ENCODE measurements at regions not wholly inside any gene's neighbourhood (a gene's known extent, or its start where the extent isn't known, plus 50 kb on each side); places are given as distances from the start of the nearest gene placed in this dataset.

DNA sequence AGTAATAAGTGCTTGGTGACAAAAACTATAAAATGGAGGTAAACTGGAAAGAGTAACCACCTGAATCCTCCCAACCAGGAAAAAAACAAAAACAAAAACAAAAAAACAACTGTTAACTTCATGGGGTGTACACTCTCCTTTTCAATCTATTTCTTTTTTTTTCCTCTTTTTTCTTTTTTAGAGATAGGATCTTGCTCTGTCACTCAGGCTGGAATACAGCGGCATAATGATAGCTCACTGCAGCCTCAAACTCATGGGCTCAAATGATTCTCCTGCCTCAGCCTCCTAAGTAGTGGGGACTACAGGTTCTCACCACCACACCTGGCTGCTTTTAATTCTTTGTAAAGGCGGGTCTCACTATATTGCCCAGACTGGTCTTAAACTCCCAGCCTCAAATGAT, 76.8 kb downstream of the PHLDA1 start:
- H3K4me3 ChIP-seq (replicated peaks in 1 of 4; ENCODE audit: control extremely low read depth in 1 of 4, insufficient read depth in 1 of 4, low read depth in 3 of 4, low read length in 4 of 4): no peak overlapping the region
- H3K9ac ChIP-seq (ENCODE audit: insufficient read depth, low read length): no peak overlapping the region
- no peaks in the 10 kb centered on the region for H3K79me2 ChIP-seq (ENCODE audit: control insufficient read depth, insufficient read depth, low read length)
- H3K9me3 ChIP-seq (ENCODE audit: control insufficient read depth, insufficient read depth, low read depth, low read length): no peaks in the 10 kb centered on the region
- no peaks in the 10 kb centered on the region for H3K27me3 ChIP-seq (ENCODE audit: control insufficient read depth, insufficient read depth, low read length)
- H3K4me1 ChIP-seq (ENCODE audit: control insufficient read depth, extremely low read depth, insufficient read depth, low read length): peaks cover 25% of the 10 kb centered on the region
- DNase-seq (ENCODE audit: low read depth in 2 of 2): no peak
- peak overlapping the region; percentile 83 for H3K27ac ChIP-seq (ENCODE audit: insufficient read depth, low read length)
- TF ChIP-seq EZH2 (IDR thresholded peaks at IDR 0.05; ENCODE audit: low read length, missing control alignments): no peak
- TF ChIP-seq, protein P1, sequence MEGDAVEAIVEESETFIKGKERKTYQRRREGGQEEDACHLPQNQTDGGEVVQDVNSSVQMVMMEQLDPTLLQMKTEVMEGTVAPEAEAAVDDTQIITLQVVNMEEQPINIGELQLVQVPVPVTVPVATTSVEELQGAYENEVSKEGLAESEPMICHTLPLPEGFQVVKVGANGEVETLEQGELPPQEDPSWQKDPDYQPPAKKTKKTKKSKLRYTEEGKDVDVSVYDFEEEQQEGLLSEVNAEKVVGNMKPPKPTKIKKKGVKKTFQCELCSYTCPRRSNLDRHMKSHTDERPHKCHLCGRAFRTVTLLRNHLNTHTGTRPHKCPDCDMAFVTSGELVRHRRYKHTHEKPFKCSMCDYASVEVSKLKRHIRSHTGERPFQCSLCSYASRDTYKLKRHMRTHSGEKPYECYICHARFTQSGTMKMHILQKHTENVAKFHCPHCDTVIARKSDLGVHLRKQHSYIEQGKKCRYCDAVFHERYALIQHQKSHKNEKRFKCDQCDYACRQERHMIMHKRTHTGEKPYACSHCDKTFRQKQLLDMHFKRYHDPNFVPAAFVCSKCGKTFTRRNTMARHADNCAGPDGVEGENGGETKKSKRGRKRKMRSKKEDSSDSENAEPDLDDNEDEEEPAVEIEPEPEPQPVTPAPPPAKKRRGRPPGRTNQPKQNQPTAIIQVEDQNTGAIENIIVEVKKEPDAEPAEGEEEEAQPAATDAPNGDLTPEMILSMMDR (conservative IDR thresholded peaks at IDR 0.05 in 1 of 2, IDR thresholded peaks at IDR 0.05 in 1 of 2; ENCODE audit: low read depth in 1 of 2, low read length in 2 of 2): no peak
- H3K4me2 ChIP-seq (ENCODE audit: extremely low read depth, insufficient read depth, low read length): no peak overlapping the region
- H3K36me3 ChIP-seq (ENCODE audit: control insufficient read depth, insufficient read depth, low read length): no peaks in the 10 kb centered on the region
- H2AFZ ChIP-seq (ENCODE audit: low read length): no peak overlapping the region
- H4K20me1 ChIP-seq (ENCODE audit: control insufficient read depth, extremely low read depth, insufficient read depth, low read length): no peaks in the 10 kb centered on the region

DNA sequence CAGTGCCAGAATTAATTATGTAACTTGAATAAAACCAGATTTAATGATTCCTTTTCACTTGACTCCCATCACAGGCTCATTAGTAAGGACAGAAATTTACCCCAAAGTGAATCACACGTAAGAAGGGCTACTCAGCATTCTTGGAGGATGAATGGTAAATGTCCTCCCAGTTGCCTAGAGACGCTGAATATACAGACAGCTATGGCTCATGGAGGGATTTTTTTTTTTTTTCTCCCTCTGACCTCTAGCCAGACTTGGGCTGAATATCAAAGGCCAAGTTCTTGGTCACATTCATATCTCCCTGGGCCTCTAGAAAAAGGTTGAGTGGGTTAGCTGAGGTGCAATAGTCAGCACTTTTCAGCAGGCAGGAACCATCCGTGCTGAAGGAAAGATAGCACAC, 77.5 kb downstream of the PHLDA1 start:
- H3K79me2 ChIP-seq (ENCODE audit: control insufficient read depth, insufficient read depth, low read length): no peaks in the 10 kb centered on the region
- no peaks in the 10 kb centered on the region for H4K20me1 ChIP-seq (ENCODE audit: control insufficient read depth, extremely low read depth, insufficient read depth, low read length)
- H3K36me3 ChIP-seq (ENCODE audit: control insufficient read depth, insufficient read depth, low read length): no peaks in the 10 kb centered on the region
- peak; percentile 97 to 98 for DNase-seq (ENCODE audit: low read depth in 2 of 2)
- no peaks in the 10 kb centered on the region for H3K9me3 ChIP-seq (ENCODE audit: control insufficient read depth, insufficient read depth, low read depth, low read length)
- H3K4me2 ChIP-seq (ENCODE audit: extremely low read depth, insufficient read depth, low read length): no peak overlapping the region
- peak overlapping the region; percentile 83 for H3K27ac ChIP-seq (ENCODE audit: insufficient read depth, low read length)
- H3K4me3 ChIP-seq (replicated peaks in 1 of 4; ENCODE audit: control extremely low read depth in 1 of 4, insufficient read depth in 1 of 4, low read depth in 3 of 4, low read length in 4 of 4): no peak overlapping the region
- H3K27me3 ChIP-seq (ENCODE audit: control insufficient read depth, insufficient read depth, low read length): no peaks in the 10 kb centered on the region
- TF ChIP-seq, protein P1 (conservative IDR thresholded peaks at IDR 0.05 in 1 of 2, IDR thresholded peaks at IDR 0.05 in 1 of 2; ENCODE audit: low read depth in 1 of 2, low read length in 2 of 2): no peak
- no peak for TF ChIP-seq EZH2 (IDR thresholded peaks at IDR 0.05; ENCODE audit: low read length, missing control alignments)
- H3K9ac ChIP-seq (ENCODE audit: insufficient read depth, low read length): no peak overlapping the region
- H3K4me1 ChIP-seq (ENCODE audit: control insufficient read depth, extremely low read depth, insufficient read depth, low read length): peaks cover 21% of the 10 kb centered on the region
- H2AFZ ChIP-seq (ENCODE audit: low read length): no peak overlapping the region

DNA sequence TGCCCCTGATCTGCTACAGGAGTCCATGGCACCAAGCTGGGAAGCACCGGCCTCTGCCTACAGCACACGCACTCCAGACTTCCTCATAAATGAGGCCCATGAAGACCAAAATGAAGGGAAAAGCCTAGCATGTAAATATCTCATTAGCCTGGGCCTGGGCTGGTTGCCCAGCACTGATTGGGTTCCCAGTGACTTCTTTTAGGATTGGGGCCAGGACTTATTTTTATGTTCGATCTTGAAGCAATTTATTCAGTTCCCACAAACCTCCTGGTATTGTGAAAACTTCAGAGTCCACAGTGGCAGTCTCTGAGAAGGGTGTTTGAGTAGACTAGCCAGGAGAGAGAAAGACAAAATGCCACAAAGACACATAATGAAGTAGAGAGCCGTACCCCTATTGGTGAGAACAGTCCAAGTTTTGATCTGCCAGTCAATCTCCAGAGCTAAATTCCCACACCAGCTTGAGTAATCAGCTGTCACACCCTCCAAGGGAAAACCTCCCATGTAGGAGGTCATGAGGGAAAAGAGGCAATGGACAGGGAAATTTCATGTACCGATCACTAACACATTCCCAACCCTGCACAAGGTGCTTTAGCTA, 78.2 kb downstream of the PHLDA1 start:
- Histone ChIP-seq H3K27ac (ENCODE audit: insufficient read depth, low read length) (peak overlapping the region; percentile 83), H3K4me1 (ENCODE audit: control insufficient read depth, extremely low read depth, insufficient read depth, low read length) (peaks cover 21% of the 10 kb centered on the region), H3K4me2 (ENCODE audit: extremely low read depth, insufficient read depth, low read length) (peak overlapping the region; percentile 18), H3K4me3 (replicated peaks in 1 of 4; ENCODE audit: control extremely low read depth in 1 of 4, insufficient read depth in 1 of 4, low read depth in 3 of 4, low read length in 4 of 4) (no peak overlapping the region), H3K9me3 (ENCODE audit: control insufficient read depth, insufficient read depth, low read depth, low read length) (no peaks in the 10 kb centered on the region), H3K36me3 (ENCODE audit: control insufficient read depth, insufficient read depth, low read length) (no peaks in the 10 kb centered on the region), H4K20me1 (ENCODE audit: control insufficient read depth, extremely low read depth, insufficient read depth, low read length) (no peaks in the 10 kb centered on the region), H2AFZ (ENCODE audit: low read length) (no peak overlapping the region), H3K79me2 (ENCODE audit: control insufficient read depth, insufficient read depth, low read length) (no peaks in the 10 kb centered on the region), H3K27me3 (ENCODE audit: control insufficient read depth, insufficient read depth, low read length) (no peaks in the 10 kb centered on the region), H3K9ac (ENCODE audit: insufficient read depth, low read length) (peak overlapping the region; percentile 4)
- peak; percentile 52 to 85 for DNase-seq (ENCODE audit: low read depth in 2 of 2)
- TF ChIP-seq EZH2 (IDR thresholded peaks at IDR 0.05; ENCODE audit: low read length, missing control alignments): no peak
- TF ChIP-seq, protein P1 (conservative IDR thresholded peaks at IDR 0.05 in 1 of 2, IDR thresholded peaks at IDR 0.05 in 1 of 2; ENCODE audit: low read depth in 1 of 2, low read length in 2 of 2): no peak
